TTC549 (cell line): ENCODE measurements at regions not wholly inside any gene's neighbourhood (a gene's known extent, or its start where the extent isn't known, plus 50 kb on each side); places are given as distances from the start of the nearest gene placed in this dataset.
"Not testable (repeated sequence)": the region's sequence is repeated elsewhere in the genome, so short reads cannot be mapped to it uniquely, and the experiment has no call there.

Experiments
- FAIRE-seq: peaks from 2 replicates; lab custom pipeline; 2012; peaks lifted over from hg19 to GRCh38; lab: Jason Lieb, UNC

GRCh38 chr12:34198924-34199323 lies 176.6 kb downstream of the ALG10 start:
- no peak for FAIRE-seq

- no peak for FAIRE-seq
Measured at GRCh38 chr12:34203866-34204620, 181.7 kb downstream of the ALG10 start.

GRCh38 chr12:34204830-34205285 lies 182.6 kb downstream of the ALG10 start:
- FAIRE-seq, result no peak

- no peak for FAIRE-seq
Measured at GRCh38 chr12:34205401-34205800, 183.1 kb downstream of the ALG10 start.

GRCh38 chr12:34206061-34206785 lies 183.9 kb downstream of the ALG10 start:
- no peak for FAIRE-seq

GRCh38 chr12:34207858-34208257 lies 185.6 kb downstream of the ALG10 start:
- FAIRE-seq, result no peak

GRCh38 chr12:34208331-34209258 lies 186.3 kb downstream of the ALG10 start:
- FAIRE-seq, result no peak

- FAIRE-seq, result no peak
Measured at GRCh38 chr12:34209259-34209835, 187.1 kb downstream of the ALG10 start.

GRCh38 chr12:34210183-34210582 lies 187.9 kb downstream of the ALG10 start:
- FAIRE-seq, result no peak

GRCh38 chr12:34210689-34211530 lies 188.6 kb downstream of the ALG10 start:
- no peak for FAIRE-seq

GRCh38 chr12:34212651-34213050 lies 190.4 kb downstream of the ALG10 start:
- no peak for FAIRE-seq

GRCh38 chr12:34214011-34214410 lies 191.7 kb downstream of the ALG10 start:
- no peak for FAIRE-seq

GRCh38 chr12:34215213-34215892 lies 193.1 kb downstream of the ALG10 start:
- no peak for FAIRE-seq

- FAIRE-seq, result no peak
Measured at GRCh38 chr12:34215893-34216285, 193.6 kb downstream of the ALG10 start.

- no peak for FAIRE-seq
Measured at GRCh38 chr12:34217660-34218059, 195.4 kb downstream of the ALG10 start.

GRCh38 chr12:34218193-34219045 lies 196.1 kb downstream of the ALG10 start:
- FAIRE-seq, result peak; percentile 58

- FAIRE-seq, result no peak
Measured at GRCh38 chr12:34219046-34219770, 196.9 kb downstream of the ALG10 start.

- not testable (repeated sequence) for FAIRE-seq
Measured at GRCh38 chr12:34220079-34220478, 197.8 kb downstream of the ALG10 start.

- FAIRE-seq, result no peak
Measured at GRCh38 chr12:34223640-34224039, 201.3 kb downstream of the ALG10 start.
